Rectal smooth muscle tissue (tissue), 1 donor: ENCODE measurements at regions not wholly inside any gene's neighbourhood (a gene's known extent, or its start where the extent isn't known, plus 50 kb on each side); places are given as distances from the start of the nearest gene placed in this dataset.
"Not testable (repeated sequence)": the region's sequence is repeated elsewhere in the genome, so short reads cannot be mapped to it uniquely, and the experiment has no call there.

Experiments used
- H3K27ac ChIP-seq: one replicate; pipeline ENCODE4 v1.7.0; 2013; ENCODE audit warnings: low read depth, low read length, inconsistent platforms
- H3K27me3 ChIP-seq: one replicate; pipeline ENCODE4 v1.7.0; 2013; ENCODE audit warnings: low read length; ENCODE audit not compliant: control insufficient read depth, insufficient read depth
- H3K36me3 ChIP-seq: one replicate; pipeline ENCODE4 v1.7.0; 2013; ENCODE audit warnings: low read length; ENCODE audit not compliant: control insufficient read depth, insufficient read depth
- H3K4me1 ChIP-seq: one replicate; pipeline ENCODE4 v1.7.0; 2013; ENCODE audit warnings: low read length; ENCODE audit not compliant: control insufficient read depth, insufficient read depth
- H3K4me3 ChIP-seq: one replicate; pipeline ENCODE4 v1.7.0; 2013; ENCODE audit warnings: low read length
- H3K9ac ChIP-seq: one replicate; pipeline ENCODE4 v1.7.0; 2013; ENCODE audit warnings: low read length

DNA sequence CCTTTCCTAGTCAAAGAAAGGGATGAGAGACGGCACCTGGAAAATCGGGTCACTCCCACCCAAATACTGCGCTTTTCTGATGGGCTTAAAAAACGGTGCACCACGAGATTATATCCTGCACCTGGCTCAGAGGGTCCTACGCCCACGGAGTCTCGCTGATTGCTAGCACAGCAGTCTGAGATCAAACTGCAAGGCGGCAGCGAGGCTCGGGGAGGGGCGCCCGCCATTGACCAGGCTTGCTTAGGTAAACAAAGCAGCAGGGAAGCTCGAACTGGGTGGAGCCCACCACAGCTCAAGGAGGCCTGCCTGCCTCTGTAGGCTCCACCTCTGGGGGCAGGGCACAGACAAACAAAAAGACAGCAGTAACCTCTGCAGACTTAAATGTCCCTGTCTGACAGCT is 309.9 kb downstream of the KIF20B start:
- H3K27ac ChIP-seq, H3K4me1 ChIP-seq, H3K9ac ChIP-seq, H3K27me3 ChIP-seq, H3K36me3 ChIP-seq, H3K4me3 ChIP-seq: not testable (repeated sequence)

- no peaks in the 10 kb centered on the region for H3K36me3 ChIP-seq
- no peaks in the 10 kb centered on the region for H3K4me1 ChIP-seq
- H3K4me3 ChIP-seq, result no peak overlapping the region
- H3K9ac ChIP-seq, result no peak overlapping the region
- no peaks in the 10 kb centered on the region for H3K27me3 ChIP-seq
- no peak overlapping the region for H3K27ac ChIP-seq
These were observed 317.4 kb downstream of the KIF20B start for GRCh38 chr10:90018819-90019218.

DNA sequence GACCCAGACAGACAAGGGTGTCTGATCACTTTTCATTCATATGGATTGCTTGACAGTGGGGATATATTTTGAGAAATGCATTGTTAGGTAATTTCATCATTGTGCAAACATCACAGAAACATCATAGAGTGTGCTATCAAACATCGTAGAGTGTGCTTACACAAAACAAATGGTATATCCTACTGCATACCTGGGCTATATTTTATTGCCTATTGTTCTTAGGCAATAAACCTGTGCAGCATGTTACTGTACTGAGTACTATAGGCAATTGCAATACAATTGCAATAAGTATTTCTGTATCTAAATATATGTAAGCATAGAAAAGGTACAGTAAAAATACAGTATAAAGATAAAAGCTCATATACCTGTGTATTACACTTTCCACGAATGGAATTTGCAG is 319.1 kb downstream of the KIF20B start:
- Histone ChIP-seq H3K36me3 (no peaks in the 10 kb centered on the region), H3K9ac (no peak overlapping the region), H3K4me1 (no peaks in the 10 kb centered on the region), H3K27ac (no peak overlapping the region), H3K4me3 (no peak overlapping the region), H3K27me3 (no peaks in the 10 kb centered on the region)

GRCh38 chr10:90023950-90024349 is 322.6 kb downstream of the KIF20B start:
- no peaks in the 10 kb centered on the region for H3K27me3 ChIP-seq
- no peaks in the 10 kb centered on the region for H3K4me1 ChIP-seq
- H3K9ac ChIP-seq, result no peak overlapping the region
- H3K27ac ChIP-seq, result no peak overlapping the region
- H3K36me3 ChIP-seq, result no peaks in the 10 kb centered on the region
- no peak overlapping the region for H3K4me3 ChIP-seq

DNA sequence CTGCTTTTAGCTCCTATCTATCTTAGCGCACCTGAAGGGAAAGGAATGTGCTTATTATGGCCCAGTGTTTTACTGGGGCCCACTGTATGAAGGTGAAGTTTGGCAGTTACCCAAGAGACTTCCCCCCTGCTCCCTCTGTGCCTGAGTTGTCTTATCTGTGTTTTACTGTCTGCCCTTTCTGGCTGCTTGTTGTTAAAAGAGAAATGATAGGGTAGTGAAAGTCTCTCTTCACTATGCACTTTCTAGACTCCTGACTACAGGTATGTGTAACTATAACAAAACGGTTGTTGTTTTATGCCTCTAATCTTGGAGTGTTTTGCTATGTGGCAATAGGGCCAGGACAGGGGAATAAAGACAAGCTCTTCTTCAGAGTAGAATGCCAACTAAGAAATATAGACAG is 326.9 kb downstream of the KIF20B start:
- Histone ChIP-seq H3K36me3 (no peaks in the 10 kb centered on the region), H3K9ac (no peak overlapping the region), H3K27me3 (no peaks in the 10 kb centered on the region), H3K4me1 (no peaks in the 10 kb centered on the region), H3K4me3 (no peak overlapping the region), H3K27ac (no peak overlapping the region)

DNA sequence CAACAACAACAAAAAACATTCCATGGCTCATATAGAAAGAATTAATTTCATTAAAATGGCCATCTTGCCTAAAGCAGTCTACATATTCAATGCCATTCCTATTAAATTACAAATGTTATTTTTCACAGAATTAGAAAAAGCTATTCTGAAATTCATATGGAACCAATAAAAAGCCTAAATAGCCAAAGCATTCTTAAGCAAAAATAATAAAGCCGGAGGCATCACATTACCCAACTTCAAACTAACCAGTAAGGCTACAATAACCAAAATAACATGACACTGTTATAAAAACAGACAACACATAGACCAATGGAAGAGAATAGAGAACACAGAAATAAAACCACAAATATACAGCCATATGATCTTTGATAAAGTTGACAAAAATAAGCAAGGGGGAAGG is 330.4 kb downstream of the KIF20B start:
- H3K9ac ChIP-seq, result no peak overlapping the region

DNA sequence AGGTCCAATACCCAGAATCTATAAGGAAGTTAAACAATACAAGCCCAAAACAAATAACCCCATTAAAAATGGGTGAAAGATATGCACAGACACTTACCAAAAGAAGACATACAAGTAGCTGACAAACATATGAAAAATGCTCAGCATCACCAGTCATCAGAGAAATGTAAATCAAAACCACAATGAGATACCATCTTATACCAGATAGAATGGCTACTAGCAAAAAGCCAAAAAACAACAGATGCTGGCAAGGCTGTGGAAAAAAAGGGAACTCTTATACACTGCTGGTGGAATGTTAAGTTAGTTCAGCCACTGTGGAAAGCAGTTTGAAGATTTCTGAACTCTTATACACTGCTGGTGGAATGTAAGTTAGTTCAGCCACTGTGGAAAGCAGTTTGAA is 331.1 kb downstream of the KIF20B start:
- Histone ChIP-seq H3K4me3 (no peak overlapping the region), H3K27me3 (no peaks in the 10 kb centered on the region), H3K4me1 (no peaks in the 10 kb centered on the region), H3K36me3 (no peaks in the 10 kb centered on the region), H3K9ac (no peak overlapping the region), H3K27ac (no peak overlapping the region)

More for the DNA sequence above, 330.4 kb downstream of the KIF20B start:
- H3K4me3 ChIP-seq, result no peak overlapping the region
- no peaks in the 10 kb centered on the region for H3K4me1 ChIP-seq
- no peaks in the 10 kb centered on the region for H3K36me3 ChIP-seq
- no peak overlapping the region for H3K27ac ChIP-seq
- no peaks in the 10 kb centered on the region for H3K27me3 ChIP-seq

GRCh38 chr10:90034862-90035261 is 333.5 kb downstream of the KIF20B start:
- not testable (repeated sequence) for H3K27me3 ChIP-seq, H3K9ac ChIP-seq, H3K4me1 ChIP-seq, H3K27ac ChIP-seq, H3K36me3 ChIP-seq, H3K4me3 ChIP-seq

DNA sequence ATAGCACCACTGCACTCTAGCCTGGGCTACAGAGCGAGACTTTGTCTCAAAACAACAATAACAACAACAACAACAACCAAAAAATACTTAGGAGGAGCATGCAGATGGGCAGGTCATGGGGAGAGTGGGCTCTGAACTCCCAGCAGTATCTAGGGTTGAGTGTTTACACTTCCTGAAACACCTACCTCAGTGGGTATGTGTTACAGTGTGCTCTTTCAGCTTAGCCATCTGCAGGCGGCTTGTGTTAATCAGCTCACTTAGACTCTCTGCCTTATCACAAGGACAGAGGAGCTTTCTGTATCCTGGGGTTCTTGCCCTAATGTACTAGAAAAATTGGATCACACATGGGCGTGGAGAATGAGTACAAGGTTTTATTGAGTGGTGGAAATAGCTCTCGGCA is 340.2 kb downstream of the KIF20B start:
- H3K27ac ChIP-seq, result no peak overlapping the region
- H3K27me3 ChIP-seq, result no peaks in the 10 kb centered on the region
- H3K36me3 ChIP-seq, result no peaks in the 10 kb centered on the region
- H3K9ac ChIP-seq, result no peak overlapping the region
- no peaks in the 10 kb centered on the region for H3K4me1 ChIP-seq
- no peak overlapping the region for H3K4me3 ChIP-seq

- no peaks in the 10 kb centered on the region for H3K4me1 ChIP-seq
- no peak overlapping the region for H3K27ac ChIP-seq
- no peak overlapping the region for H3K9ac ChIP-seq
- H3K27me3 ChIP-seq, result no peaks in the 10 kb centered on the region
- H3K36me3 ChIP-seq, result no peaks in the 10 kb centered on the region
- no peak overlapping the region for H3K4me3 ChIP-seq
These were observed 340.7 kb downstream of the KIF20B start for GRCh38 chr10:90042075-90042474.

DNA sequence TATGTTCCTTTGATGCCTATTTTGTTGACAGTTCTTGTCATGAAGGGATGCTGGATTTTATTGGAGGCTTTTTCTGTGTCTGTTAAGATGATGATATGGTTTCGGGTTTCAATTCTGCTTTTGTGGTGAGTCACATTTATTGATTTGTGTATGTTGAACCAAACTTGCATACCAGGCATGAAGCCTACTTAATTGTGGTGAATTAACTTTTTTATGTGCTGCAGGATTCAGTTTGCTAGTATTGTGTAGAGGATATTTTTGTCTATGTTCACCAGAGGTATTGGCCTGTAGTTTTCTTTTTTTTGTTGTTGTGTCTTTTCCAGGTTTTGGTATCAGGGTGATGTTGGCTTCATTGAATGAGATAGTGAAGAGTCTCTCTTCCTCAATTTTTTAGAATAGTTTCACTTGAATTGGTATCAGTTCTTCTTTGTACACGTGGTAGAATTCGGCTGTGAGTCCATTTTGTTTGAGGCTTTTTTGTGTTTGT is 345.9 kb downstream of the KIF20B start:
- Histone ChIP-seq H3K4me1 (no peaks in the 10 kb centered on the region), H3K27me3 (no peaks in the 10 kb centered on the region), H3K4me3 (no peak overlapping the region), H3K27ac (no peak overlapping the region), H3K36me3 (no peaks in the 10 kb centered on the region), H3K9ac (no peak overlapping the region)

GRCh38 chr10:90051053-90051452 is 349.7 kb downstream of the KIF20B start:
- Histone ChIP-seq H3K36me3 (no peaks in the 10 kb centered on the region), H3K9ac (no peak overlapping the region)

DNA sequence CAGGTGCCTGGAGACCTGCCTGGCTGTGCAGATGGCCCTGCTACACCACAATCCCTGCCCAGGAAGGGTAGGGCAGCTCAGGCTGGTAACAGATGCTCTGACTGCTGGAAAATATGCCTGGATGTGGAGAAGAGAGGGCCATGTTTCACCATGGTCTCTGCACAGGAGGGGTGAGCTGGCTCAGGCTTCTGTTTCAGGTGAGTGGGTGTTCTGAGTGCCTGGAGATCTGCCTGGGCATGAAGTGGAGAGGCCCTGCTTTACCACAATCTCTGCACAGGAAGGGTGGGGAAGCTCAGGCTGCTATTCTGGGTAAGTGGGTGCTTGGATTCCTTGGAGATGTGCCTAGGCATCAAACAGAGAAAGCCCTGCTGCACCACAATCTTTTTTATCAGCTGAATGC is 350.1 kb downstream of the KIF20B start:
- Histone ChIP-seq H3K27ac (no peak overlapping the region), H3K27me3 (no peaks in the 10 kb centered on the region), H3K4me3 (no peak overlapping the region)

More at GRCh38 chr10:90051053-90051452, 349.7 kb downstream of the KIF20B start:
- Histone ChIP-seq H3K27ac (no peak overlapping the region), H3K4me3 (no peak overlapping the region), H3K27me3 (no peaks in the 10 kb centered on the region), H3K4me1 (no peaks in the 10 kb centered on the region)

More for the DNA sequence above, 350.1 kb downstream of the KIF20B start:
- no peaks in the 10 kb centered on the region for H3K36me3 ChIP-seq
- H3K4me1 ChIP-seq, result no peaks in the 10 kb centered on the region
- H3K9ac ChIP-seq, result no peak overlapping the region
